Stimulated activated CD8-positive, alpha-beta memory T cell treated with anti-CD3 and anti-CD28 coated beads, Interleukin-2, amount 100 ng/mL, for 1 hour (primary cell): ENCODE measurements at regions not wholly inside any gene's neighbourhood (a gene's known extent, or its start where the extent isn't known, plus 50 kb on each side); places are given as distances from the start of the nearest gene placed in this dataset.
"Not testable (repeated sequence)": the region's sequence is repeated elsewhere in the genome, so short reads cannot be mapped to it uniquely, and the experiment has no call there.

Source experiments
- DNase-seq, 2 donors: peaks; one replicate each; pipeline ENCODE4 v3.0.0-alpha.2; 2020; ENCODE audit warnings: low read depth in 2 of 2

GRCh38 chr22:27253108-27253902 is 548.3 kb downstream of the MN1 start:
- no peak for DNase-seq

- DNase-seq = not testable (repeated sequence)
Measured at GRCh38 chr22:27254063-27254462, 547.5 kb downstream of the MN1 start.

GRCh38 chr22:27255580-27255979 is 546.0 kb downstream of the MN1 start:
- DNase-seq = no peak

GRCh38 chr22:27257987-27258386 is 543.6 kb downstream of the MN1 start:
- no peak for DNase-seq

- no peak for DNase-seq
Measured at GRCh38 chr22:27258616-27259172, 542.9 kb downstream of the MN1 start.

GRCh38 chr22:27259433-27259832 is 542.1 kb downstream of the MN1 start:
- no peak for DNase-seq

GRCh38 chr22:27260087-27260698 is 541.4 kb downstream of the MN1 start:
- no peak for DNase-seq

GRCh38 chr22:27262361-27262760 is 539.2 kb downstream of the MN1 start:
- no peak for DNase-seq

- no peak for DNase-seq
Measured at GRCh38 chr22:27264184-27264583, 537.4 kb downstream of the MN1 start.

GRCh38 chr22:27267145-27267544 is 534.4 kb downstream of the MN1 start:
- no peak for DNase-seq

- DNase-seq = no peak
Measured at GRCh38 chr22:27269751-27270543, 531.6 kb downstream of the MN1 start.

- DNase-seq = no peak
Measured at GRCh38 chr22:27270818-27271510, 530.6 kb downstream of the MN1 start.

GRCh38 chr22:27273436-27273835 is 528.1 kb downstream of the MN1 start:
- DNase-seq = no peak

- no peak for DNase-seq
Measured at GRCh38 chr22:27273853-27274252, 527.7 kb downstream of the MN1 start.

- DNase-seq = no peak
Measured at GRCh38 chr22:27274770-27275449, 526.6 kb downstream of the MN1 start.

GRCh38 chr22:27278946-27279345 is 522.6 kb downstream of the MN1 start:
- no peak for DNase-seq

GRCh38 chr22:27283240-27283639 is 518.3 kb downstream of the MN1 start:
- no peak for DNase-seq

- DNase-seq = no peak
Measured at GRCh38 chr22:27283714-27284113, 517.8 kb downstream of the MN1 start.

GRCh38 chr22:27284324-27284723 is 517.2 kb downstream of the MN1 start:
- DNase-seq = no peak

GRCh38 chr22:27286711-27287110 is 514.8 kb downstream of the MN1 start:
- no peak for DNase-seq
